Esophagus muscularis mucosa (tissue), 4 donors: ENCODE measurements at regions not wholly inside any gene's neighbourhood (a gene's known extent, or its start where the extent isn't known, plus 50 kb on each side); places are given as distances from the start of the nearest gene placed in this dataset.

ENCODE experiments used
- DNase-seq: peaks from one replicate; pipeline ENCODE4 v3.0.0-alpha.2; 2017; ENCODE audit errors: extremely low spot score
- H3K27ac ChIP-seq, 4 donors: fragments of 200-600 bp; sonication (generic); replicated peaks in 1 of 4; 1 replicate in 3 of 4; 2 replicates in 1 of 4; pipeline ENCODE4 v1.5.1; 2016 to 2019; ENCODE audit warnings: mild to moderate bottlenecking in 1 of 4
- H3K27me3 ChIP-seq, 4 donors: fragments of 200-600 bp; sonication (generic); one replicate each; pipeline versions ENCODE4 v1.5.1 to v1.6.0; 2016 to 2019
- H3K36me3 ChIP-seq, 4 donors: fragments of 200-600 bp; sonication (generic); one replicate each; pipeline ENCODE4 v1.5.1; 2016 to 2019
- H3K4me1 ChIP-seq, 4 donors: fragments of 200-600 bp; sonication (generic); one replicate each; pipeline ENCODE4 v1.5.1; 2016 to 2019
- H3K4me3 ChIP-seq, 4 donors: fragments of 200-600 bp; sonication (generic); 1 replicate in 2 of 4; 2 replicates in 2 of 4; pipeline ENCODE4 v1.5.1; 2016 to 2019; ENCODE audit warnings: mild to moderate bottlenecking in 4 of 4, moderate library complexity in 1 of 4
- H3K9me3 ChIP-seq, 4 donors: fragments of 200-600 bp; sonication (generic); 1 replicate in 3 of 4; 2 replicates in 1 of 4; pipeline ENCODE4 v1.5.1; 2016 to 2019
- CTCF ChIP-seq, 3 experiments: fragments of 200-600 bp in 2 of 3; fragments of 450-650 bp in 1 of 3; sonication (generic) in 2 of 3; IDR thresholded peaks; one replicate each; pipeline ENCODE4 v1.5.1; 2017 to 2019; ENCODE audit warnings: antibody characterized with exemption in 3 of 3, mild to moderate bottlenecking in 2 of 3, moderate library complexity in 1 of 3
- EP300 ChIP-seq: sonication (generic); formaldehyde crosslinking; IDR thresholded peaks from one replicate; pipeline ENCODE4 v1.6.1; 2017; ENCODE audit warnings: antibody characterized with exemption
- POLR2A ChIP-seq: fragments of 450-650 bp; IDR thresholded peaks from one replicate; pipeline ENCODE4 v1.6.1; 2017; ENCODE audit warnings: antibody characterized with exemption, moderate library complexity, mild to moderate bottlenecking, low read depth
- POLR2AphosphoS5 ChIP-seq, 2 donors: sonication (generic); formaldehyde crosslinking; IDR thresholded peaks; one replicate each; pipeline ENCODE4 v1.6.1; 2017; ENCODE audit warnings: antibody characterized with exemption in 2 of 2
- WGBS: methylation state at CpG from one replicate; pipeline ENCODE4 v1.1.5; 2018; 5-methylcytosine and 5-hydroxymethylcytosine counted together
- intact Hi-C: fragments of 100-400 bp; cut with DNase I; formaldehyde crosslinking; loops from one replicate; pipeline ENCODE4 v1.15.1; 2023

- no peak for TF ChIP-seq CTCF (IDR thresholded peaks at IDR 0.05)
- TF ChIP-seq EP300: no peak
- TF ChIP-seq POLR2AphosphoS5 (IDR thresholded peaks at IDR 0.05): no peak
- no peak for TF ChIP-seq POLR2A
- no peaks in the 10 kb centered on the region for H3K9me3 ChIP-seq
- no peak overlapping the region for H3K4me3 ChIP-seq
- no peaks in the 10 kb centered on the region for H3K36me3 ChIP-seq
- intact Hi-C loops: no loop called here
- DNase-seq: no peak
- H3K27ac ChIP-seq: no peak overlapping the region
- 47% methylated on average over 3 of the region's 3 CpGs for WGBS
- H3K27me3 ChIP-seq: no peaks in the 10 kb centered on the region
- peaks cover 0 to 30% (median 25%) of the 10 kb centered on the region in 4 donors for H3K4me1 ChIP-seq
Observed at GRCh38 chr1:168396940-168397684, 116.4 kb downstream of the TBX19 start.

- Histone ChIP-seq H3K36me3 (no peaks in the 10 kb centered on the region), H3K4me3 (no peak overlapping the region), H3K4me1 (peaks cover 0 to 36% (median 28%) of the 10 kb centered on the region in 4 donors), H3K27me3 (no peaks in the 10 kb centered on the region), H3K27ac (no peak overlapping the region), H3K9me3 (no peaks in the 10 kb centered on the region)
- no peak for DNase-seq
- TF ChIP-seq POLR2AphosphoS5 (IDR thresholded peaks at IDR 0.05) (no peak), EP300 (no peak), CTCF (IDR thresholded peaks at IDR 0.05) (no peak), POLR2A (no peak)
- intact Hi-C loops: no loop called here
- WGBS: 94% methylated on average over 2 of the region's 2 CpGs
Observed at GRCh38 chr1:168396508-168396907, 115.8 kb downstream of the TBX19 start.

- Histone ChIP-seq H3K27ac (no peak overlapping the region), H3K4me3 (no peak overlapping the region), H3K4me1 (peaks cover 0 to 37% (median 28%) of the 10 kb centered on the region in 4 donors), H3K9me3 (no peaks in the 10 kb centered on the region), H3K27me3 (no peaks in the 10 kb centered on the region), H3K36me3 (no peaks in the 10 kb centered on the region)
- no peak for TF ChIP-seq POLR2A
- TF ChIP-seq CTCF (IDR thresholded peaks at IDR 0.05): no peak
- TF ChIP-seq EP300: no peak
- TF ChIP-seq POLR2AphosphoS5 (IDR thresholded peaks at IDR 0.05): no peak
- WGBS: 100% methylated on average over 1 of the region's 1 CpG
- DNase-seq: no peak
- intact Hi-C loops: no loop called here
Observed at GRCh38 chr1:168394858-168395257, 114.2 kb downstream of the TBX19 start.

- no peaks in the 10 kb centered on the region for H3K36me3 ChIP-seq
- peak; percentile 86 for DNase-seq
- H3K4me3 ChIP-seq: no peak overlapping the region
- intact Hi-C loops: no loop called here
- H3K9me3 ChIP-seq: no peaks in the 10 kb centered on the region
- H3K27ac ChIP-seq: no peak overlapping the region
- 68% methylated on average over 5 of the region's 5 CpGs for WGBS
- TF ChIP-seq POLR2A: no peak
- no peak for TF ChIP-seq CTCF (IDR thresholded peaks at IDR 0.05)
- no peaks in the 10 kb centered on the region for H3K27me3 ChIP-seq
- H3K4me1 ChIP-seq: peaks cover 0 to 30% (median 21%) of the 10 kb centered on the region in 4 donors
Observed at GRCh38 chr1:168392958-168393549, 112.4 kb downstream of the TBX19 start.
